Activated naive CD4-positive, alpha-beta T cell (primary cell): ENCODE measurements at regions not wholly inside any gene's neighbourhood (a gene's known extent, or its start where the extent isn't known, plus 50 kb on each side); places are given as distances from the start of the nearest gene placed in this dataset.

ENCODE experiments used
- DNase-seq, 4 experiments: peaks; one replicate each; lab custom pipeline; 2025; lab: John Stamatoyannopoulos, UW

DNA sequence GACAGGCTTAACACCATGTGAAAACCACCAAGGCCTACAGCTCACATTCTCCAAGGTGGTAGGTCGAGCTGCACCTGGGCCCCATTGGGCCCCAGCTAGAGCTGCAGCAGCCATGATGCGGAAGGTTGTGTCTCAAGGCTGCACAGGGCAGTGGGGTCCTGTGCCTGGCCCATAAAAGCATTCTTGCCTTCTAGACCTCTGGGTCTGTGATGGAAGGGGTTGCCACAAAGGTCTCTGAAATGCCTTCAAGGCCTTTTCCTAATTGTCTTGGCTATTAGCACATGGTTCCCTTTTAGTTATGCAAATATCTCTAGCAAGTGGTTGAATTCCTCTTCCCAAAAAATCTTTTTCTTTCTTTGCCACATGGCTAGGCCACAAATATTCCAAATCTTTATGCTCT, 52.5 kb upstream of the C11orf58 start:
- DNase-seq: no peak

DNA sequence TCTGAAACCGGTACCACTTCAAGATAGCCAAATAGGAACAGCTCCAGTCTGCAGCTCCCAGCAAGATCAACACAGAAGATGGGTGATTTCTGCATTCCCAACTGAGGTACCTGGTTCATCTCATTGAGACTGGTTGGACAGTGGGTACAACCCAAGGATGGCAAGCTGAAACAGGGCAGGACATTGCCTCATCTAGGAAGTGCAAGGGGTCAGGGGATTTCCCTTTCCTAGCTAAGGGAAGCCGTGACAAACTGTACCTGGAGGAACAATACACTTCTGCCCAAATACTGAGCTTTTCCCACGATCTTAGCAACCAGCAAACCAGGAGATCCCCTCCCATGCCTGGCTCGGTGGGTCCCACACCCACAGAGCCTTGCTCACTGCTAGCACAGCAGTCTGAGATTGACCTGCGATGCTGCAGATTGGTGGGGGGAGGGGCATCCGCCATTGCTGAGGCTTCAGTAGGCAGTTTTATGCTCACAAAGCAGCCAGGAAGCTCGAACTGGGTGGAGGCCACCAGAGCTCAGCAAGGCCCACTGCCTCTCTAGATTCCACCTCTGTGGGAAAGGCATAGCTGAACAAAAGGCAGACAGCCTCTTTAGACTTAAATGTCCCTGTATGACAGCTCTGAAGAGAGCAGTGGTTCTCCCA, 59.9 kb upstream of the C11orf58 start:
- DNase-seq: no peak

DNA sequence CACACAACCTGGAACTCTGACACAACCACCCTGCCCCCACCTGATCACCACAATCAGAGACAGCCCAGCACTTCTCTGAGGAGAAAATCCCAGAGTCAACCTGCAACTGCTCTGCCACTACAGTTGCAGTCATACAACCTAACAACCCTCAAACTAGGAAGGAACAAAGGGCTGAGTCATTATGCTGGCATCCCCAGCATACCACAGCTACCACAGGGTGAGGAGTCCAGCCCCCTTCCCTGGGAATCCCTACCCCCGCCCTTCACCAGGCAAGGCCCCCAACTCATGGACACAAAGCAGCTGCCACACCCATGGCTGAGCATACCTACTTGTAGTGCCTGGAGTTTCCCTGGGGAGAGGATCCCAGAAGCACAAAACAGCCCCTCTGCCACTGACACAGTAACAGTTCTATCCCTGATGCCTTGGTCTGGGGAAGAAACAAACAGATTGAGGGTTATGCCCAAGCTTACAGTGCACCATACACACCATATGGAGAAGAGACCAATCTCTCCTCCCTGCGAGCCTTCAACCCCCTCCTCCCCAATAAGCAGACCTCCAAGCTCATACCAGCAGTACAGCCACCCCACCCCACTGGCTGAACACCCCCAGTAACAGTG, 68.5 kb upstream of the C11orf58 start:
- DNase-seq: no peak

DNA sequence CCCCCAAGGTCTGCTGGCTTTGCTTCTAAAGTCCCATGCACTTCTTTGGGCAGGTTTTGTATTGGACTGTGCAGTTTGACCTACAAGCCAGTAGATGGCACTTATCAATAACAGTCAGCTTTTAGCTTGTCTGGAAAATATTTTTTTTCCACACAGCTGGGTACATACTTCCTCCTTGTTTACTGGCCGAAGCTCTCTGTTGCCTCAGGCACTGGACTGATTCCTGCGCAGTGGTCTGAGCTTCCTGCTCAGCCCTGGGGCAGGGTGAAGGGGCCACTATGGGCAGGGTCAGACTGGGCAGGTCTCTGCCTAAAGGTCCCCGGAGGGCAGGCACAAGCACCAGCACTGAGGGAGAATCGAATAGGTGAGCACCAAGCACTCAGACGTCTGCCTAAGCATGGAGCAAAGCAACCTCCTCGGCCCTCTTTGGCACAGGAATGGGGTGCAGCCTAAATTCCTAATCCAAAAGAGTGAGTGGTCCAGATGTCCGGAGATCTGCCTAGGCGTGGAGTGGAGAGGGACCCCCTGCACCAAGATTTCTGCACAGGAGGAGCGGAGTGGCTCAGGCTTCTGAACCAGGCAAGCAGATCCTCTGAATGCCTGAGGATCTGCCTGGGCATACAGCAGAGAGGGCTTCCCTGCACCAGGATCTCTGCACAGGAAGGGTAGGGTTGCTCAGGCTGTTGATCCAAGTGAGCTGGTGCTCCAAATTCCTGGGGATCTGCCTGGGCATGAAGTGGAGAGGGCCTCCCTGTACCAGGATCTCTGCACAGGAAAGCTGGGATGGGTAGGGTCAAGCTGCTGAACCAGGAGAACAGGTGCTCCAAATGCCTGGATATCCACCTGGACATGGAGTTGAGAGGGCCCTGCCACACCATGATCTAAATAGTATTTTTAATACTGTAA, 105.9 kb upstream of the C11orf58 start:
- DNase-seq: no peak

DNA sequence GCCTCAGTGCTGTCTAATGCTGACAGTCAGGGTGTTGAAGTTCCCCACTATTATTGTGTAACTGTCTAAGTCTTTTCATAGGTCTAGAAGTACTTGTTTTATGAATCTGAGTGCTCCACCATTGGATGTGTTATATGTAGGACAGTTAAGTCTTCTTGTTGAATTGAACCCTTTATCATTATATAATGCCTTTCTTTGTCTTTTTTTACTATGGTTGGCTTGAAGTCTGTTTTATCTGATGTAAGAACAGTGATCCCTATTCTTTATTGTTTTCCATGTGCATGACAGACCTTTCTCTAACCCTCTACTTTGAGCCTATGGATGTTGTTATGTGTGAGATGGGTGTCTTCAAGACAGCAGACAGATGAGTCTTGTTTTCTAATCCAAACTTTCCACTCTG, 107.8 kb upstream of the C11orf58 start:
- no peak for DNase-seq

DNA sequence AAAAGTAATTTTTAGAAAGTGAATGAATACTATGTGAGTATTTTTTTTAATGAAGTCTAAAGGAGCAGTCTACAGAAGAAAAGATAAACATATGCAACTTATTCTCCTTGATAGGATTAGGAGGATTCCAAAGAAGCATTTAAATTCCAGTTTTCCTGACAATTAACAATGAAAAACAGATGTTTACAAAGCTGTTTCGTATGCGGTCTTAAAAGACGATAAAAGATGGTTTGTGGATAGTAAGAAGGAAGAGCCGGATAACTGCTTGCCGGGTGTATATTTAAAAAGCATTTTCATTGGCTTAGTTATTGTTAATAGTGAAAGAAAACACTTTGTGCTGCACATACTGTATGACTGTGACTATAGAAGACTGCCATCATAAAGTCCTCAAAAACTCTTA, 120.0 kb upstream of the C11orf58 start:
- DNase-seq: no peak

DNA sequence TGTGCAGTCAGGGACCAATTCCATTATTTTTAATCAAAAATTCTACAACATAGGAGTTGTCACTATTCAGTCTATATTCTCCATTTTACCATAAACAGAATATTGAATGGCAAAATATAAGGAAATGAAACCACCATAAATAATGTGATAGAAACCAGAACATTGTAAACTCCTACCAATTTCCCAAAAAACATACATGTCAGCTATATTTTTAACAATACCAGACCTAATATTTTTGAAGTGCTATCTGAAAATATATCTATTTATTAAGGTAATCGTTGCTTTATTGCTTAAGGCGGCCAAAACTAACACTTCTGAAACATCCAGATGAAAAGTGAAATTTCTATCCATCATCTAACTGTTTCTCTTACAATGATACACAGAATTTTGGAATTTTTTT, 123.0 kb upstream of the C11orf58 start:
- DNase-seq: no peak

DNA sequence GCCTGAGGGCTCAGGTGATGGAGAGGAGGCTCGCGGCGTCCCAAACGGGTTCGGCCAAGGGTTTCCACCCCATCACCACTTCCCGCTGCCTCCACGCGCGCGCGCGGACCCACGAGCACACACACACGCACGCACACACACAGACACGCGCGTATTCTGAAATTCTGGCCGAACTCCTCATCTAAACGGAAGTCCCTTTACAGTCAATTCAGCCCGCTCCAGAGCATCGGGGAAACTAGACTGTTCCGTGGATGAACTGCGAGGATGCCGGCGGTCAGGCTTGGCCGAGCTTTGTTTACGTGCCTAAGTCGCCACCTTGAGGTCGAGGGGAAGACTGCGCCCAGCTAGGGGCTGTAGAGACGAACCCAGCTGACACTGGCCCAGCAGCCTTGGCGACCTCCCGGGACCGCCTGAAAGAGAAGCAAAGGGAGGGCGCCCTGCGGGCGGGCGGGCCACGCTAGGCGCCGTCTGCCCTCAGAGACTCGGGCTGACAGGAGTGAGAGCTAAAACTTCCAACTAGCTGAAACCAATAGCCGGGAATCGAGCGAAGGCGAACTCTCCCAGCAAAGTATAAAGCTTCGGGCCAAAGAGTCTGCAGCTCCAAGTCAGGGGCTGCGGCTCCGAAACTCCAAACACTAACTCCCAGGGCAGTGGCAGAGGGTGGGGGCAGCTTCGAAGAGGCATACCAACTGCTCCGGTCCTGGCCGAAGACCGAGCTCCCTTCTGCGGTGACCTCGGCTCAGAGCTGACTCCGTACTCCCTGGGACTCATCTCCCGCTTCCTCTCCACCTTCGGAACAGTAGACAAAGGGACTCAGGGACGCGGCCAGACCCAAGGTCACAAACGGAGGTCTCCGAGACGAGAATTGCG, 124.7 kb upstream of the C11orf58 start:
- peak in 1 of 4 experiments; percentile 13 for DNase-seq

DNA sequence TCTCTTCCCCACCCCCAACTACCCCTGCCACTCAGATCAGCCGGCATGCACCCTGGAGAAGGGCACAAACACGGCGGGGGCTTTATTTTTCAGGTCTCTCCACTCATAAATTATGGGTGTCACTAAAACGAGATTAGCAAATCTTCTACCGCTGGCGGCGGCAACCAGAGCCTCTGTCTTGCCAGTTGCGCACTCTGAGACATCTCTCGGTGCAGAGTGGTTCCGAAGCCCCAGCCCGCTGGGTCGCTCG, 125.3 kb upstream of the C11orf58 start:
- DNase-seq: no peak

DNA sequence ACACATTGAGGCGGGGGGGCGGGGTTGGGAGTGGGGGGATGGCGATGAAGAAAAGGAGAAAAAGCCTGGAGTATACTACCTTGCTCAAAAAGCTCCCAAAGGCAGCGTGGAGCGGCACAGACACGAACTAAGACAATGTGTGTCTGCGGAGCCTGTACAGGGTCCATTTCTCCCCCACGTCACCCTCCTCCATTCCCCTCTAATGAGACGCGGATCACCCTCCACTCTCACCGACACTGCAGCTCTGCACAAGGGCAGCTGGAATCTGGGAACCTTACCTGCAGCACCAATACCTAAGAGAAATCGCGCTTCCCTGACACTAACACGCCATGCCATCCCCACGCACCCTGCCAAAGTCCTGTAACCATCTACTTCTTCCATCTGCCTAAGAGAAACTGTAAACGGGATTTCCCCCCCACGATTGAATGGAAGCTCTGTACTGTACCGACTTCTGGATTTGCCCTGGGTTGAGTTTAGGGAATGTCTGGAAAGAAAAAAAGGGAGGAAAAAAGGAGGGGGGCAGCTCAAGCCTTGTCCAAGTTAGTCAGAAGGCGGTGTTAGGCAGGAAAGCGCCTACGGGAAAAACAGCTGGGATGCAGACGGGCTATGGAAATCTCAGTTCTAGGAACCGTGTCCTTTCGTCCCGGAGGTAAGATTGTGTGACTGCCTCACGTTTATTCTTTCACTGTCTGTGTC, 125.7 kb upstream of the C11orf58 start:
- no peak for DNase-seq

DNA sequence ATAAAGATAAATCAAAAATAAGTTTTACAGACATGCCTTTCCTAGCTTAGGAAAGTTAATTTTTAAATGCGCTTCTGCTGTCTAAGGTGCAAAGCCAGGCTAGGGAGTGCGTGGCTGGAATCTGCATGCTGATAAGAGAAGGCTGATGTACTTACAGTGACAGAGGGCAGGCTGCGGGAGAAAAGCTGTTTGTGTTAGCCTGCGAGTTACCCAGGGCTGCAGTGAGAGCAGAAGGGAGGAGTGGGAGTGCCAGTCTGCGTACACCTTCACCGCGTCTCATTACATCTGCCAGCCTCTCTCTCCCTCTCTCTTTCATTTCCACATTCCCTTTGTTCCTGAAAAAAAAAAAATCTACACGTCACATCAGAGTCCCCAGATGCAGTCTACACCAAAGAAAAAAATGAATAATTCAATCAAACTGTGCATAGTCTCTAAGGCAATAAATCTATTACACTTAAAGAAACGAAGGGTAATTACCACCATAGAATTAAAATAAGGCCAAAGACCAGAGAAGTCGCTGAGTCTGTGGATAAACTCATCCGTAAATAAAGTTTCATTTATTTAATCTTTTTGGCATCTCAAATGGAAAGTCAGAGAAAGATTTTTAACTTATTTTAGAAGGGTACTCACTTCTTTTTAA, 126.4 kb upstream of the C11orf58 start:
- DNase-seq: no peak

DNA sequence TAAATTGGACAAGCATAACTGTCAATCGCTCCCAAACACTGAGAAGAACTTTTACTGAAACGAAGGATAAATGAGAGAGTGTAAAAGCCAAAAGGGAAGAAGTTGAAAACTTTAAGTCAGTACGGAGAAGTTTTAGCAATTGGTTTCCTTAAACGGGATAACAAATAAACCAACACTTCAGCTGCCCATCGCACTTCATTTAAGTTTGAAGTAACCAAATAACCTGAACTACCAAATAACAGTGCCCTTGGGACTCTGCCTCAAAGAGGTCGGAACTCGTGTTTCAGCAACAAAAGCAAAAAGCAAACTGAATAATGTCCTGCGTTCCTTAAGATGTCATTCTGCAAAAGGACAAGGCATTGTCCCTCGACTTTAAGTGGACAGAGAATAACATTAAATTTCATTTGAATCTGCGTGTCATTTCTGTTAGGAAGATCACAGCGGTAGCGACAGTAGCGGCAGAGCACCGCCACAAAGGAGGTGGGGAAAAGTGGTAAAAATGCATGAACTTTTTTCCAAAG, 127.0 kb upstream of the C11orf58 start:
- no peak for DNase-seq

DNA sequence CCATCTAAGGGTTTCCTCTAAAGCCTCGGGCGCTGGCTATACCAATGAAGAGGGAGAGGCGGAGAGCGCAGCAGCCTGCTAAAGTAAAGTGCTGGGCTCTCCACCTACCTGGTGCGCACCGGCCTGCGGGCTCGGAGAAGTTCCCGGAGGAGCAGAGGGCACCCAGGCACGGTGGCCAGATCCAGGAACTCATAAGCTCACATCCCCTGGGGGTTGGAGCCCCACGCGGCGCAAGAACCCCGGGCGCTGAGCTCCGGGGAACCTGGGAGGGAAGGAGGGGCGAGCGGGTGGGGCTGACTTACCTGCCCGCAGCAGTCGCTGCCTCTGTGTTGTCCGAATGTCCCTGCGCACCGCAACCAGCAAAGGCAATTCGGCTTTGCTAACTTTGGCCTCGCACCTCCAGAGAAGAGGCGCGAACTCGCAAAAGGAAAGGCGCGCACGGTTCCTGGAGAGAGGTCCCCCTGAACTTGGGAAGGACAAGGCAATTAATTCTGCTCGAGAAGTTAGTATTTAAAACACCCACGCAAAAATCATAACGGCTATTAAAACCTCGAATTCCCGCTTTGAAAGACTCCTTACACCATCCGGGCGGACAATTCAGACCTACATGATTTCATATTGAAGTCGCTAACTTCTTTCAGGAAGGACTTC, 127.6 kb upstream of the C11orf58 start:
- no peak for DNase-seq

DNA sequence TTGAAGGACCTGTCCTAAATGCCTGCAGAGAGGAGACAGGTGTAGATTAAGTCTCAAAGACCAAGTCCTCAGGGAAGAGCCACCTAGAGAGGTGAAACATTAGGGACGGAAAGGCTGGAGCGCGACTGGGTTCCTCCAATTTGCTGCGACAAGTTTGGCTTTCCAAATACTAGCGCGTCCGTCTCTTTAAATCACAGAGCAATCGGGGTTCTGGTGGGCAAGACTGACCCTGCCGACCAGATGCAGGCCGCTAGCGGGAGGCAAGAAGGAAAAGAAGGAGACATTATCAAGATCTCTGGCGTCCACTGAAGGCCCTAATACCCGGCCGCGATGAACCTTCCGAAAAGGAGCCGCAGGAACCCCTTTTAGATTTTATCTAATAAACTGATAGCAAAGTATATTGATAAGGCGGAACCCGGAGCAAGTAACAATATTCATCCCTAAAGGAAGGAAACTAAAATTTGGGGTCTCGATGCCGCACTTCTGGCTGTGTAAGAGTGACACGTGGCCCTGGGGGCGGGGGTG, 128.2 kb upstream of the C11orf58 start:
- DNase-seq: no peak

DNA sequence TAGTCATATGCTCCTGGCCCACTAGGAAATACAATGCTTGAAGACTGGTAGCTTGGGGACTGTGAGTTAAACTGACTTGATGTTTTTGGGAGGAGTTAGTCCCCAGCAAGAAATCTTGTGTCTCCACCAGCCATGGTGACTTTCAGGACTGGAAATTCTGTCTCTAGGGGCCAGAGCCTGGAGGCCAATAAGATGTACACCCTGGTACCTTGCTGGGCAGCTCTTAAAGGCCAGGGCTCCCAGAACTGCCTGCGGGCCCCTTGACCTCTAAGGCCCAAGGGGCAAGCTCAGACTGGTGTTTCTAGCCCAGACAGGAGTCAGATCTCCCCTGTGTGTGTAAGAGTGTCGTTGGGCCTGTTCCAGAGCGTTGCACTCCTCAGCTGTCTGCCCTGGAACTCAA, 128.7 kb upstream of the C11orf58 start:
- no peak for DNase-seq

DNA sequence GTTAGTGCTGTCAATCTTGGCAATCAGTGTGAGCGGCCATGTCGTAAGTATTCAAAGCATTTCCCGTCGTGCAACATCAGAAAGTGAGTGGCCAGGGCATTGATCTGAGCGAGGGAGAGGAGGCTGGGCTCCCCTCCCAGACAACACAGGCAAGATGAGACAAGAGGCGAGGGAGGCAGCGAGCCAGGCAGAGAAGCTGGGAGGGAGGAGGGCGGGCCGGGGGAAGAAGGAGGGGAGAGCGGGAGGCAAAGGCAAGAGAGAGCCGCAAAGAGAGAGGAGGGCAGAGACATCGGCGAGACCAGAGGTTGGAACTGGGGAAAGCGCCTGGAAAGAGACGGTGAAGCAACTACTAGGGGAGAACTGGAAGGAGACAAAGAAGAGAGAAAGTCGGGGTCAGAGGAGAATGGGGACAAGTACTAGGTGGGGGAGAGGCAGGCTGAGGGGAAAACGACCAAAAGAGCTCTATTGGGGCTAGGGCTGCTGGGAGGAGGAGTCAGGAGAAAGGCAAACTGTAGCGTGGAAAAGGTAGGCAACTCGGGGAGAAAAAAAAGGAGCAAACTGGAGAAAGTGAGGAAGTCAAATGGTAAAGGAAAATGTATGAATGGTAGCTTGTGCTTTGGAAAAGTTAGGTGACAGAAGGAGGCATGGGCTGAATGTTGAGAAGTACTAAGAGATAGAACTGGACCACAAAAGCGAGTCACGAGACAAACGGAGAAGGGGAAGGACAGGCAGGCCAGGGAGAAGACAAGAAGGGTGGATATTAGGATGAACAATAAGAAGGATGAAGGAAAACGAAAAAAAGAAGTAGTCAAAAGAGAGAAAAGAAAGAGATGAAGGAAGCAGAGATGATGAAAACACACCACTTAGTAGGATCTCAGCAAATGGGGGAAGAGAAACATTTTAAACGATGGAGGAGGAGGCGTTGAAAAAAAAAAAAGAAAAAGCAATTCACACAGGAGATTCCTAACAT, 130.5 kb upstream of the C11orf58 start:
- no peak for DNase-seq

DNA sequence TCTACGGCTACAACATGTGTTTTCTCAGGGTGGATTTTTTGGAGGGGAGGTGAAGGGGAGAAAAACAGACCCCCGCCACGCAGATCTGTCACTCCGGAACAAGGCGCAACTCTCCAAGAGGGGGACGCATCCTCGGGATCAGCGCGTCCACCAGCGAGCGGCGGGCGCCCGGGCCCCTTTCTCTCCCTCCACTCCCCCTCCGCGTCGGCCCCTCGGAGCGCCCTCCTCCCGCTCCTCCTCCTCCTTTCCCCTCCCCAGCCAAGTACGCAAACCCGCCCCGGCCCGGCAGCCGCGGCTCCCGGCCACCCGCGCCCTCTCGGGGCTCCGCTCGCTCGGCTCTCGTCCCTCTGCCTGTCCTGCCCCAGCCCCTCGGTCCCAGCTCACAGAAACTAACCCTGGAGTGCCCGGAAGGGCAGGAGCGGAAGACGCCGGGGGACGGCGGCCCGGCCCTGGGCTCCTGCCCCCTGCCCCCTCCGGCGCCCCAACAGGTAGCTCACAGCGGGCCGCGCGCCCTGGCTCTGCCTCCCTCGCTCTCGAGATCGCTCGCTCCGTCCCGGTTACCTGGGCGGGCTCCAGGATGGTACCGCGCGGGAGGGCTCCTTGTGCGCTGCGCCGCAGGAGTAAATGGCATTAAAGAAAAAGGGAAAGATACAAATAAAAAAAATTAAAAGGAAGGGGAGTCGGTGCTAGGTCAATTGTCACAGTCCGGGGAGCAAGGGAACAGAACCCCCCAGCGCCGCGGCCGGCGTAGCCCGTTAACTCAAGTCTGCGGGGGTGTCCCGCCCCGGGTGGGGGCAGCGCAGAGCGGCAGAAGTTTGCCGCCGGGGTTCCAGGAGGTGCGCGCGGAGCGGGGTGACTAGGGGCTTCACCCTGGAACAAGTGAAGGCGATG, 131.4 kb upstream of the C11orf58 start:
- DNase-seq: no peak
